GM23338 (cell line): ENCODE measurements at regions not wholly inside any gene's neighbourhood (a gene's known extent, or its start where the extent isn't known, plus 50 kb on each side); places are given as distances from the start of the nearest gene placed in this dataset.

Experiments
- ATAC-seq: fragments of 200-7000 bp; cut with Tn5 transposase; 3 replicates; pipeline ENCODE4 v1.9.1; 2020
- DNase-seq: peaks from one replicate; pipeline ENCODE4 v3.0.0-alpha.2; 2015; ENCODE audit warnings: low spot score
- H2AFZ ChIP-seq: fragments of 200-600 bp; sonication (generic); 2 replicates; pipeline ENCODE4 v1.8.0; 2016; ENCODE audit warnings: antibody characterized with exemption, mild to moderate bottlenecking, moderate library complexity
- H3F3A ChIP-seq: fragments of 200-600 bp; sonication (generic); replicated peaks from 2 replicates; pipeline ENCODE4 v1.8.0; 2017; ENCODE audit warnings: antibody characterized with exemption, mixed run types, low read depth
- H3K27ac ChIP-seq: fragments of 200-600 bp; sonication (generic); 2 replicates; pipeline ENCODE4 v1.6.1; 2016; ENCODE audit warnings: low read depth
- H3K27me3 ChIP-seq: fragments of 200-600 bp; sonication (generic); 2 replicates; pipeline ENCODE4 v1.8.0; 2016; ENCODE audit warnings: mild to moderate bottlenecking, mixed run types, moderate library complexity; ENCODE audit not compliant: insufficient read depth
- H3K36me3 ChIP-seq: fragments of 200-600 bp; sonication (generic); 2 replicates; pipeline ENCODE4 v1.8.0; 2016; ENCODE audit warnings: mild to moderate bottlenecking; ENCODE audit not compliant: insufficient read depth
- H3K4me1 ChIP-seq: fragments of 200-600 bp; sonication (generic); 2 replicates; pipeline ENCODE4 v1.8.0; 2016; ENCODE audit warnings: mild to moderate bottlenecking, moderate library complexity; ENCODE audit not compliant: insufficient read depth
- H3K4me2 ChIP-seq: fragments of 200-600 bp; sonication (generic); 2 replicates; pipeline ENCODE4 v1.7.1; 2017; ENCODE audit warnings: mixed run types
- H3K4me3 ChIP-seq: fragments of 200-600 bp; sonication (generic); 2 replicates; pipeline ENCODE4 v1.6.1; 2016; ENCODE audit warnings: mixed run types
- H3K79me2 ChIP-seq: fragments of 200-600 bp; sonication (generic); replicated peaks from 2 replicates; pipeline ENCODE4 v1.8.0; 2017; ENCODE audit warnings: mild to moderate bottlenecking; ENCODE audit not compliant: insufficient read depth
- H3K9me2 ChIP-seq: fragments of 200-600 bp; sonication (generic); 2 replicates; pipeline ENCODE4 v1.8.0; 2017; ENCODE audit not compliant: insufficient read depth
- H4K20me1 ChIP-seq: fragments of 200-600 bp; sonication (generic); replicated peaks from 2 replicates; pipeline ENCODE4 v1.8.0; 2017; ENCODE audit warnings: mild to moderate bottlenecking; ENCODE audit not compliant: insufficient read depth
- H3K27ac Mint-ChIP-seq: 2 replicates; pipeline ENCODE4 v1.8.0; 2020; ENCODE audit warnings: inconsistent platforms, mild to moderate bottlenecking, moderate library complexity, mixed read lengths
- H3K27me3 Mint-ChIP-seq: 3 replicates; pipeline ENCODE4 v1.8.0; 2022; ENCODE audit warnings: low read depth, mild to moderate bottlenecking, moderate library complexity, mixed read lengths, inconsistent platforms; ENCODE audit not compliant: insufficient read depth, poor library complexity
- H3K36me3 Mint-ChIP-seq: 3 replicates; pipeline ENCODE4 v1.8.0; 2021; ENCODE audit warnings: low read depth, mild to moderate bottlenecking, inconsistent platforms, moderate library complexity, mixed read lengths
- H3K4me1 Mint-ChIP-seq: 3 replicates; pipeline ENCODE4 v1.8.0; 2020; ENCODE audit warnings: mild to moderate bottlenecking, inconsistent platforms, mixed read lengths
- H3K4me3 Mint-ChIP-seq: 3 replicates; pipeline ENCODE4 v1.8.0; 2021; ENCODE audit warnings: moderate library complexity, mild to moderate bottlenecking, inconsistent platforms, mixed read lengths
- H3K9me3 Mint-ChIP-seq: 3 replicates; pipeline ENCODE4 v1.8.0; 2020; ENCODE audit warnings: moderate library complexity, mild to moderate bottlenecking, inconsistent platforms, mixed read lengths
- CREB1 ChIP-seq: fragments of 250-450 bp; sonication (Bioruptor Pico); IDR thresholded peaks from 2 replicates; pipeline ENCODE4 v1.5.0; 2020; ENCODE audit warnings: low read depth, mild to moderate bottlenecking, moderate library complexity
- EZH2 ChIP-seq: fragments of 200-600 bp; sonication (generic); IDR thresholded peaks from one replicate; pipeline ENCODE4 v1.8.0; 2017; ENCODE audit warnings: antibody characterized with exemption, mild to moderate bottlenecking, low read depth; ENCODE audit not compliant: unreplicated experiment
- EZH2phosphoT487 ChIP-seq: fragments of 200-600 bp; sonication (generic); IDR thresholded peaks from one replicate; pipeline ENCODE4 v1.8.1; 2018; ENCODE audit warnings: antibody characterized with exemption; ENCODE audit not compliant: unreplicated experiment
- JUNB ChIP-seq: IDR thresholded peaks from one replicate; pipeline ENCODE4 v1.6.1; 2016; ENCODE audit warnings: antibody characterized with exemption; ENCODE audit not compliant: unreplicated experiment
- NANOG ChIP-seq: IDR thresholded peaks from 2 replicates; pipeline ENCODE4 v1.6.1; 2016; ENCODE audit warnings: antibody characterized with exemption, borderline replicate concordance
- POLR2AphosphoS5 ChIP-seq: IDR thresholded peaks from 2 replicates; pipeline ENCODE4 v1.6.1; 2016; ENCODE audit warnings: antibody characterized with exemption, low read depth
- STAT1 ChIP-seq: IDR thresholded peaks from one replicate; pipeline ENCODE4 v1.6.1; 2016; ENCODE audit warnings: antibody characterized with exemption; ENCODE audit not compliant: unreplicated experiment
- ZNF114 ChIP-seq: fragments of 250-450 bp; sonication (Bioruptor Pico); IDR thresholded peaks from 2 replicates; pipeline ENCODE4 v1.5.0; 2020; ENCODE audit warnings: mild to moderate bottlenecking, moderate library complexity
- ZNF331 ChIP-seq: fragments of 250-450 bp; sonication (Bioruptor Pico); IDR thresholded peaks from 2 replicates; pipeline ENCODE4 v1.5.0; 2020; ENCODE audit warnings: low read depth, mild to moderate bottlenecking, moderate library complexity
- TF ChIP-seq, protein P1 (sequence below): IDR thresholded peaks from 2 replicates; pipeline ENCODE4 v1.6.1; 2016; ENCODE audit warnings: antibody characterized with exemption
- TF ChIP-seq, protein P2 (sequence below), 2 experiments: fragments of 200-600 bp in 1 of 2; sonication (generic) in 1 of 2; conservative IDR thresholded peaks; 2 replicates each; pipeline versions ENCODE4 v1.5.1 to v1.6.1; 2016 to 2017; ENCODE audit warnings: antibody characterized with exemption in 2 of 2, low read depth in 2 of 2, mild to moderate bottlenecking in 2 of 2, moderate library complexity in 1 of 2
- TF ChIP-seq, protein P3 (sequence below): IDR thresholded peaks from one replicate; pipeline ENCODE4 v1.6.1; 2018; ENCODE audit warnings: antibody characterized with exemption; ENCODE audit not compliant: unreplicated experiment

DNA sequence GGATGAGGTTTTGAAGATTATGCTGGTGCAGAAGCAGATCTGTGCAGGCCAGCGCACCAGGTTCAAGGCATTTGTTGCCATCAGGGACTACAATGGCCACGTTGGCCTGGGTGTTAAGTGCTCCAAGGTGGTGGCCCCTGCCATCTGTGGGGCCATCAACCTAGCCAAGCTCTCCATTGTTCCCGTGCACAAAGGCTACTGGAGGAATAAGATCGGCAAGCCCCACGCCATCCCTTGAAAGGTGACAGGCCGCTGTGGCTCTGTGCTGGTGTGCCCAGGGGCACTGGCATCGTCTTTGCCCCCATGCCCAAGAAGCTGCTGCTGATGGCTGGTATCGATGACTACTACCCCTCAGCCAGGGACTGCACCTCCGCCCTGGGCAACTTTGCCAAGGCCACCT lies 142.5 kb downstream of the SPATA31D1 start:
- Histone ChIP-seq H3F3A (no peaks in the 10 kb centered on the region), H3K4me3 (no peak overlapping the region), H3K79me2 (no peaks in the 10 kb centered on the region), H3K9me2 (peaks cover 6% of the 10 kb centered on the region), H2AFZ (no peak overlapping the region), H3K27ac (no peak overlapping the region), H4K20me1 (no peaks in the 10 kb centered on the region), H3K36me3 (no peaks in the 10 kb centered on the region), H3K27me3 (no peaks in the 10 kb centered on the region), H3K4me2 (no peak overlapping the region), H3K4me1 (no peaks in the 10 kb centered on the region)
- peaks cover 3% of the 10 kb centered on the region; the same call in 2 of the 3 replicates for H3K9me3 Mint-ChIP-seq
- H3K4me1 Mint-ChIP-seq: no peaks in the 10 kb centered on the region; the same call in 2 of the 3 replicates
- ATAC-seq (no peak), DNase-seq (no peak)
- H3K36me3 Mint-ChIP-seq: peaks cover 5% of the 10 kb centered on the region; the same call in 2 of the 3 replicates
- H3K4me3 Mint-ChIP-seq: no peak overlapping the region
- H3K27me3 Mint-ChIP-seq: no peaks in the 10 kb centered on the region
- H3K27ac Mint-ChIP-seq: no peak overlapping the region
- TF ChIP-seq STAT1: no peak
- TF ChIP-seq EZH2: no peak
- TF ChIP-seq JUNB: no peak
- TF ChIP-seq NANOG: no peak
- no peak for TF ChIP-seq ZNF114 (CRISPR knock-in tag)
- no peak for TF ChIP-seq POLR2AphosphoS5
- TF ChIP-seq ZNF331: no peak
- TF ChIP-seq, protein P1, sequence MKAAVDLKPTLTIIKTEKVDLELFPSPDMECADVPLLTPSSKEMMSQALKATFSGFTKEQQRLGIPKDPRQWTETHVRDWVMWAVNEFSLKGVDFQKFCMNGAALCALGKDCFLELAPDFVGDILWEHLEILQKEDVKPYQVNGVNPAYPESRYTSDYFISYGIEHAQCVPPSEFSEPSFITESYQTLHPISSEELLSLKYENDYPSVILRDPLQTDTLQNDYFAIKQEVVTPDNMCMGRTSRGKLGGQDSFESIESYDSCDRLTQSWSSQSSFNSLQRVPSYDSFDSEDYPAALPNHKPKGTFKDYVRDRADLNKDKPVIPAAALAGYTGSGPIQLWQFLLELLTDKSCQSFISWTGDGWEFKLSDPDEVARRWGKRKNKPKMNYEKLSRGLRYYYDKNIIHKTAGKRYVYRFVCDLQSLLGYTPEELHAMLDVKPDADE: no peak
- TF ChIP-seq, protein P2, sequence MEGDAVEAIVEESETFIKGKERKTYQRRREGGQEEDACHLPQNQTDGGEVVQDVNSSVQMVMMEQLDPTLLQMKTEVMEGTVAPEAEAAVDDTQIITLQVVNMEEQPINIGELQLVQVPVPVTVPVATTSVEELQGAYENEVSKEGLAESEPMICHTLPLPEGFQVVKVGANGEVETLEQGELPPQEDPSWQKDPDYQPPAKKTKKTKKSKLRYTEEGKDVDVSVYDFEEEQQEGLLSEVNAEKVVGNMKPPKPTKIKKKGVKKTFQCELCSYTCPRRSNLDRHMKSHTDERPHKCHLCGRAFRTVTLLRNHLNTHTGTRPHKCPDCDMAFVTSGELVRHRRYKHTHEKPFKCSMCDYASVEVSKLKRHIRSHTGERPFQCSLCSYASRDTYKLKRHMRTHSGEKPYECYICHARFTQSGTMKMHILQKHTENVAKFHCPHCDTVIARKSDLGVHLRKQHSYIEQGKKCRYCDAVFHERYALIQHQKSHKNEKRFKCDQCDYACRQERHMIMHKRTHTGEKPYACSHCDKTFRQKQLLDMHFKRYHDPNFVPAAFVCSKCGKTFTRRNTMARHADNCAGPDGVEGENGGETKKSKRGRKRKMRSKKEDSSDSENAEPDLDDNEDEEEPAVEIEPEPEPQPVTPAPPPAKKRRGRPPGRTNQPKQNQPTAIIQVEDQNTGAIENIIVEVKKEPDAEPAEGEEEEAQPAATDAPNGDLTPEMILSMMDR (conservative IDR thresholded peaks at IDR 0.05; ENCODE audit: low read depth in 2 of 2): no peak
- TF ChIP-seq, protein P3, sequence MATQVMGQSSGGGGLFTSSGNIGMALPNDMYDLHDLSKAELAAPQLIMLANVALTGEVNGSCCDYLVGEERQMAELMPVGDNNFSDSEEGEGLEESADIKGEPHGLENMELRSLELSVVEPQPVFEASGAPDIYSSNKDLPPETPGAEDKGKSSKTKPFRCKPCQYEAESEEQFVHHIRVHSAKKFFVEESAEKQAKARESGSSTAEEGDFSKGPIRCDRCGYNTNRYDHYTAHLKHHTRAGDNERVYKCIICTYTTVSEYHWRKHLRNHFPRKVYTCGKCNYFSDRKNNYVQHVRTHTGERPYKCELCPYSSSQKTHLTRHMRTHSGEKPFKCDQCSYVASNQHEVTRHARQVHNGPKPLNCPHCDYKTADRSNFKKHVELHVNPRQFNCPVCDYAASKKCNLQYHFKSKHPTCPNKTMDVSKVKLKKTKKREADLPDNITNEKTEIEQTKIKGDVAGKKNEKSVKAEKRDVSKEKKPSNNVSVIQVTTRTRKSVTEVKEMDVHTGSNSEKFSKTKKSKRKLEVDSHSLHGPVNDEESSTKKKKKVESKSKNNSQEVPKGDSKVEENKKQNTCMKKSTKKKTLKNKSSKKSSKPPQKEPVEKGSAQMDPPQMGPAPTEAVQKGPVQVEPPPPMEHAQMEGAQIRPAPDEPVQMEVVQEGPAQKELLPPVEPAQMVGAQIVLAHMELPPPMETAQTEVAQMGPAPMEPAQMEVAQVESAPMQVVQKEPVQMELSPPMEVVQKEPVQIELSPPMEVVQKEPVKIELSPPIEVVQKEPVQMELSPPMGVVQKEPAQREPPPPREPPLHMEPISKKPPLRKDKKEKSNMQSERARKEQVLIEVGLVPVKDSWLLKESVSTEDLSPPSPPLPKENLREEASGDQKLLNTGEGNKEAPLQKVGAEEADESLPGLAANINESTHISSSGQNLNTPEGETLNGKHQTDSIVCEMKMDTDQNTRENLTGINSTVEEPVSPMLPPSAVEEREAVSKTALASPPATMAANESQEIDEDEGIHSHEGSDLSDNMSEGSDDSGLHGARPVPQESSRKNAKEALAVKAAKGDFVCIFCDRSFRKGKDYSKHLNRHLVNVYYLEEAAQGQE: no peak
- no peak for TF ChIP-seq CREB1 (CRISPR knock-in tag)
- no peak for TF ChIP-seq EZH2phosphoT487
